ENCODE measurements at regions not wholly inside any gene's neighbourhood (a gene's known extent, or its start where the extent isn't known, plus 50 kb on each side); places are given as distances from the start of the nearest gene placed in this dataset.

DNA sequence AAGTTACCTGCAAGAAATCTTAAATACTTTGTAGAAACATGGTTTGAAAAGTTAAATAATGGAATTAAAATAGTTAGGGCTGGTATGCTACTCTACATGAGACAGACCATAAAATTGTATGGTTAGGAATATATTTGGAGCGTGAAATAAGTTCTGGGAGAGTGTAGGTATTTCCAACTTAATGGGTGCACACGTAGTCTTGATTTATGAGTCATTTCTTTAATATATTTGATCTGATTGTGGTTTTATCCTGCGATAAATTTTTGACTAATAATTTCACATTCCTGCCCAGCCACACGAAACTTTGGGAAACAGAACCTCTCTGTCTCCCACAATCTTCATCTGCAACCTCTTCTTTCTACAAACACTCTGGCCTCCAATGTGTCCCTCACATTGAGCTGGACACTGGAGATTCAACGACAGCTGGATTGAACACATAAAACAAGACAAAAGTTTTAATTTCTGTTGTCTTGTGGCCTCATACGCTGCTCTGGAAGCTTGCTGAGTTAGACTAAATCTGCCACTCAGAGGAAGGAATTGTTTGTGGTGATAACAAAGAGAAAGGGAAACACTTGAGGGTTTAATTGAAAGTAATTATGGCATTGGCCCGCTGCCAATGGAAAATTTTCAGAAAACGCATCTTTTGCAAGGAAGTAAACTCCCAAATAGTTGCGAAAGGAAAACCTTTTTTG, 201.8 kb upstream of the ZNF608 start:
- H3K27me3 ChIP-seq (ENCODE audit: insufficient read depth, insufficient read length) = no peaks in the 10 kb centered on the region
- H3K9ac ChIP-seq (ENCODE audit: insufficient read length, low read depth) = no peak overlapping the region
- H3K4me3 ChIP-seq (ENCODE audit: insufficient read length, low read depth) = no peak overlapping the region
- H3K9me3 ChIP-seq (ENCODE audit: insufficient read depth, low read length) = no peaks in the 10 kb centered on the region
- DNase-seq (ENCODE audit: low read depth, low spot score) = no peak
- TF ChIP-seq ZNF274 (IDR thresholded peaks at IDR 0.05; ENCODE audit: low read depth, low read length) (no peak), YY1 (IDR thresholded peaks at IDR 0.05; ENCODE audit: insufficient read depth, insufficient read length) (no peak), SUZ12 (IDR thresholded peaks at IDR 0.05; ENCODE audit: extremely low read depth, insufficient read depth, insufficient read length) (no peak)
- no peaks in the 10 kb centered on the region for H3K4me1 ChIP-seq (ENCODE audit: insufficient read depth, insufficient read length)
- no peaks in the 10 kb centered on the region for H3K36me3 ChIP-seq (ENCODE audit: insufficient read depth, insufficient read length, low read length)

DNA sequence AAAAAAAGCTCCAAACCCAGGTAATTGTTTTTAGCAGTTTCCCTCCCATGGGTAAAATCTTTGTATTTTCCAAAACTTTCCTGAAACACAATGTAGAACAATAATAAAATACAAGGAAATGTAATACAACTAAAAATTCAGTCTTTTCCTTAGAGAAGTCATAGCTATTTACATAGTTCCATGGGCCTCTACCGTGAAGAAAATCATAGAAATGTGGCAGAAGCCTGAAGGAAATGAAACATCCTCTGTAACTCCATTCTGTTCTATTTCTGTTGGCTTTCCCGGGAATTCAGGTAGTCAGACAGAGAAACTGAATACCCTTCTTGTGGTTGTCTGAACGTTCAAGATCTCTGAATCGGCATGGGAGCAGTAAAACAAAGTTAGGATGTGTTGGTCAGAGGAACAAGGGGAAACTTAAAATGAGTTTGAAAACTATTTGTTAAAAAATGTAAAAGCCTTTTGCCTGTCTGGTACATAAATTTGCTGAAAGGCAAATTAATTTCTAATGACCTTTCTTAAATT, 202.4 kb upstream of the ZNF608 start:
- H3K9me3 ChIP-seq (ENCODE audit: insufficient read depth, low read length) = no peaks in the 10 kb centered on the region
- H3K36me3 ChIP-seq (ENCODE audit: insufficient read depth, insufficient read length, low read length) = no peaks in the 10 kb centered on the region
- no peak overlapping the region for H3K4me3 ChIP-seq (ENCODE audit: insufficient read length, low read depth)
- no peaks in the 10 kb centered on the region for H3K27me3 ChIP-seq (ENCODE audit: insufficient read depth, insufficient read length)
- DNase-seq (ENCODE audit: low read depth, low spot score) = no peak
- H3K4me1 ChIP-seq (ENCODE audit: insufficient read depth, insufficient read length) = no peaks in the 10 kb centered on the region
- no peak overlapping the region for H3K9ac ChIP-seq (ENCODE audit: insufficient read length, low read depth)
- no peak for TF ChIP-seq ZNF274 (IDR thresholded peaks at IDR 0.05; ENCODE audit: low read depth, low read length)
- TF ChIP-seq YY1 (IDR thresholded peaks at IDR 0.05; ENCODE audit: insufficient read depth, insufficient read length) = no peak
- no peak for TF ChIP-seq SUZ12 (IDR thresholded peaks at IDR 0.05; ENCODE audit: extremely low read depth, insufficient read depth, insufficient read length)

DNA sequence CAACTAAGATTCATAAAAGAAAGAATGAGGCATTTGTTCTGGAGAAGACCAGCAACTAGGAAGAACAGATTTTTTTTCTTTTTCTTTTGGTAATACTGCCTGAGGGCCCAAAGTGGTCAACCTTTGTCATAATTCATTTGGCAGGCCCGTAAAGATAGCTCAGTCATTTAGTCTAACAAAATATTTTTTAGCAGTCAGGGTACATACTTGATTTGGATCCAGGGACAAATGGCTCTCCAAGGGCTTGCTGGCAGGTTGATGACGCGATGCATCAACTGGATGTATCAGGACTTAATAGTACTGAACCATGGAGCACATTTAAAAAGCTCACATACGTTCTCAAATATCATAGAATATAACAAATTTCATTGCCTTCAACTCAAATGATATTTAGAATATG, 203.4 kb upstream of the ZNF608 start:
- Histone ChIP-seq H3K9ac (ENCODE audit: insufficient read length, low read depth) (no peak overlapping the region), H3K36me3 (ENCODE audit: insufficient read depth, insufficient read length, low read length) (no peaks in the 10 kb centered on the region), H3K4me1 (ENCODE audit: insufficient read depth, insufficient read length) (no peaks in the 10 kb centered on the region), H3K9me3 (ENCODE audit: insufficient read depth, low read length) (no peaks in the 10 kb centered on the region), H3K4me3 (ENCODE audit: insufficient read length, low read depth) (no peak overlapping the region), H3K27me3 (ENCODE audit: insufficient read depth, insufficient read length) (no peaks in the 10 kb centered on the region)
- no peak for DNase-seq (ENCODE audit: low read depth, low spot score)
- no peak for TF ChIP-seq SUZ12 (IDR thresholded peaks at IDR 0.05; ENCODE audit: extremely low read depth, insufficient read depth, insufficient read length)
- no peak for TF ChIP-seq YY1 (IDR thresholded peaks at IDR 0.05; ENCODE audit: insufficient read depth, insufficient read length)
- TF ChIP-seq ZNF274 (IDR thresholded peaks at IDR 0.05; ENCODE audit: low read depth, low read length) = no peak

DNA sequence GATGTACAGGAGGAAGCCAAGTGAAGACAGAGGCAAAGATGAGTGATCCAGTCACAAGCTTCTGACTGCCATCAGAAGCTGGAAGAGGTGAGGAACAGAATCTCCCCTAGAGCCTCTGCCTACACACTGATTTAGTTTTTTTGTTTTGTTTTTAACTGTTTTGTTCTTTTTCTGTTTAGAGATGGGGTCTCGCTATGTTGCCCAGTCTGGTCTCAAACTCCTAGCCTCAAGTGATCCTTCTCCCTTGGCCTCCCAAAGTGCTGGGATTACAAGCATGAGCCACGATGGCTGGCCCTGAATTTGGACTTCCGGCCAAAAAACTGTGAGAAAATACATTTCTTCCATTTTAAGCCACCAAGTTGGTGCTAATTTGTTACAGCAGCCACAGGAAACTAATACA, 204.7 kb upstream of the ZNF608 start:
- Histone ChIP-seq H3K4me1 (ENCODE audit: insufficient read depth, insufficient read length) (no peaks in the 10 kb centered on the region), H3K4me3 (ENCODE audit: insufficient read length, low read depth) (no peak overlapping the region), H3K9me3 (ENCODE audit: insufficient read depth, low read length) (no peaks in the 10 kb centered on the region), H3K36me3 (ENCODE audit: insufficient read depth, insufficient read length, low read length) (no peaks in the 10 kb centered on the region), H3K9ac (ENCODE audit: insufficient read length, low read depth) (no peak overlapping the region), H3K27me3 (ENCODE audit: insufficient read depth, insufficient read length) (no peaks in the 10 kb centered on the region)
- TF ChIP-seq SUZ12 (IDR thresholded peaks at IDR 0.05; ENCODE audit: extremely low read depth, insufficient read depth, insufficient read length) (no peak), YY1 (IDR thresholded peaks at IDR 0.05; ENCODE audit: insufficient read depth, insufficient read length) (no peak), ZNF274 (IDR thresholded peaks at IDR 0.05; ENCODE audit: low read depth, low read length) (no peak)
- no peak for DNase-seq (ENCODE audit: low read depth, low spot score)

DNA sequence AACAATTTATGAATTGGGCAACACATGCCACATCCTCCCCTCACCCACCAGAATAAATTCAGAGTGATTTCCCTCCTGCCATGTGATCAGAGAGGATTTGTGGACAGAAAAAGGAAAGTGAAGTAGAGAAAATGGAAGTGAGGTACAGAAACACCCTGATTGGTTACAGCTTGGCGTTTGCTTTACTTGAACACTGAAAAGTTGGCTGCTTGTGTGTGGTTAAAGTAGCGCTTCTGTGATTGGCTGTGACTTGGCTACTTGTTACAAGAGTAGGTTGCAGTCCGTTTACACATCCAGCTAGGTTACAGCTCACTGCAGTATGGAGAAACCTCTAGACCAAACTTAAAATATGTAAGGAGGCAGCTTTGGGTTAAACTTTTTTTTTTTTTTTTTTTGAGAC, 205.2 kb upstream of the ZNF608 start:
- H3K4me3 ChIP-seq (ENCODE audit: insufficient read length, low read depth) = no peak overlapping the region
- no peaks in the 10 kb centered on the region for H3K36me3 ChIP-seq (ENCODE audit: insufficient read depth, insufficient read length, low read length)
- H3K27me3 ChIP-seq (ENCODE audit: insufficient read depth, insufficient read length) = no peaks in the 10 kb centered on the region
- no peak for DNase-seq (ENCODE audit: low read depth, low spot score)
- no peaks in the 10 kb centered on the region for H3K9me3 ChIP-seq (ENCODE audit: insufficient read depth, low read length)
- TF ChIP-seq ZNF274 (IDR thresholded peaks at IDR 0.05; ENCODE audit: low read depth, low read length) (no peak), SUZ12 (IDR thresholded peaks at IDR 0.05; ENCODE audit: extremely low read depth, insufficient read depth, insufficient read length) (no peak), YY1 (IDR thresholded peaks at IDR 0.05; ENCODE audit: insufficient read depth, insufficient read length) (no peak)
- no peak overlapping the region for H3K9ac ChIP-seq (ENCODE audit: insufficient read length, low read depth)
- no peaks in the 10 kb centered on the region for H3K4me1 ChIP-seq (ENCODE audit: insufficient read depth, insufficient read length)

DNA sequence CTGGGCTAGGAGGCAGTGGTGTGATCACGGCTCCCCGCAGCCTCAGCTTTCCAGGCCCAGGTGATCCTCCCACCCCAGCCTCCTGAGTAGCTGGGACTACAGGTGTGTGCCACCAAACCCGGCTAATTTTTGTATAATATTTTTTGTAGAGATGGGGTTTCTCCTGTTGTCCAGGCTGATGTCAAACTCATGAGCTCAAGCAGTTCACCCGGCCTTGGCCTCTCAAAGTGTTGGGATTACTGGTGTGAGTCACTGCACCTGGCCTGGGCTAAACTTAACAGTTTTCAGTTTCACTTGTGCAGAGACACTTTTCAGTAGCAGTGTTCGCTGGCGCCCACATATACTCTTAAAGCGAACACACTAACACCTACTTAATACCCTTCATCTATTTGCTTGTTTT, 205.6 kb upstream of the ZNF608 start:
- Histone ChIP-seq H3K4me1 (ENCODE audit: insufficient read depth, insufficient read length) (no peaks in the 10 kb centered on the region), H3K4me3 (ENCODE audit: insufficient read length, low read depth) (no peak overlapping the region), H3K36me3 (ENCODE audit: insufficient read depth, insufficient read length, low read length) (no peaks in the 10 kb centered on the region), H3K27me3 (ENCODE audit: insufficient read depth, insufficient read length) (no peaks in the 10 kb centered on the region), H3K9me3 (ENCODE audit: insufficient read depth, low read length) (no peaks in the 10 kb centered on the region), H3K9ac (ENCODE audit: insufficient read length, low read depth) (no peak overlapping the region)
- DNase-seq (ENCODE audit: low read depth, low spot score) = no peak
- TF ChIP-seq SUZ12 (IDR thresholded peaks at IDR 0.05; ENCODE audit: extremely low read depth, insufficient read depth, insufficient read length) (no peak), YY1 (IDR thresholded peaks at IDR 0.05; ENCODE audit: insufficient read depth, insufficient read length) (no peak), ZNF274 (IDR thresholded peaks at IDR 0.05; ENCODE audit: low read depth, low read length) (no peak)

DNA sequence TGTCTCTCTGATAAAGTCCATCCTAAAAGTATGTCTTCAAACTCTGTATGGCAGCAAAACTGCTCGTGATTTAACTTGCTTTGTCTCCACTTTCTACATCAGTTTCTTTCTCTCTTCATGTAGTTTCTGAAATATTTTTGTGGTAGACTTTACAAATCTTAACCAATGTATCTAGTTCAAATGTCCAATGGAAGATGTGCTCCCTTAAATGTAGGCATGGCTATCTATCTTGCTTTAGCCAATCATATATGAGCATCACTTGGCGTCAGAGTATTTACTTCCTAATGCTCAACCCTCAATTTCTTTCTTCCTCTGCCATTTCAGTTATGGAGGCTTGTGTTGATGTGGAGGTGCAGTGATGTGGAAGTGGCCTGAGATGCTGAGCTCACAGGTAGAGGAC, 206.1 kb upstream of the ZNF608 start:
- Histone ChIP-seq H3K4me3 (ENCODE audit: insufficient read length, low read depth) (no peak overlapping the region), H3K4me1 (ENCODE audit: insufficient read depth, insufficient read length) (no peaks in the 10 kb centered on the region), H3K9me3 (ENCODE audit: insufficient read depth, low read length) (no peaks in the 10 kb centered on the region), H3K36me3 (ENCODE audit: insufficient read depth, insufficient read length, low read length) (no peaks in the 10 kb centered on the region), H3K27me3 (ENCODE audit: insufficient read depth, insufficient read length) (no peaks in the 10 kb centered on the region), H3K9ac (ENCODE audit: insufficient read length, low read depth) (no peak overlapping the region)
- no peak for DNase-seq (ENCODE audit: low read depth, low spot score)
- TF ChIP-seq YY1 (IDR thresholded peaks at IDR 0.05; ENCODE audit: insufficient read depth, insufficient read length) = no peak
- TF ChIP-seq ZNF274 (IDR thresholded peaks at IDR 0.05; ENCODE audit: low read depth, low read length) = no peak
- no peak for TF ChIP-seq SUZ12 (IDR thresholded peaks at IDR 0.05; ENCODE audit: extremely low read depth, insufficient read depth, insufficient read length)
